ENCODE measurements at regions not wholly inside any gene's neighbourhood (a gene's known extent, or its start where the extent isn't known, plus 50 kb on each side); places are given as distances from the start of the nearest gene placed in this dataset.

DNA sequence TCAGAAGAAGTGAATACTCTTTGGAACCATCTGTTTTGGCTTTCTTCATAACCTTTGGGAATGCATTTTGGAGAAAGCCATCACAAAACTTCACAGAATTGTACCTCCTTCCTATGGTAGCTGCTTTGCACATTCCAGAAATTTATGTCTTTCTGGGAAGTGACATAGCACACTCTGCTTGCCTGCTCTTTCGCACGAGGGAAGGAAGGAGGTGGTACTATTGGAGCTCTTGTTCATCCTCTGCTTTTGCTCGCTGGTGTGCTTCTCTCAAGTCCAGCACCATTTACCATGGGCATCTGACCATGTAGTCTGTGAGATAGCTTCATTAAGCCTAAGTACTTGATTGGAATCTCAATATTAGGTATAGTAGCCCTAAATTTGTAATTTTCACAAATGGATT is 473.3 kb upstream of the SLC35B3 start:
- H3K4me3 ChIP-seq (replicated peaks in 1 of 3; ENCODE audit: insufficient read depth in 1 of 3, low read depth in 2 of 3, low read length in 3 of 3): no peak overlapping the region
- POLR2A ChIA-PET: no interaction called here
- WGBS (ENCODE audit: low lambda C conversion rate): 20% methylated on average over 3 of the region's 3 CpGs
- no peak overlapping the region for H2AFZ ChIP-seq (ENCODE audit: low read length)
- no TSS peak for BruUV-seq (replicated peaks)
- CTCF ChIA-PET (ENCODE audit: low intra/inter-chr PET ratio, low total read pairs): no interaction called here
- H4K20me1 ChIP-seq (ENCODE audit: insufficient read depth, low read length): no peaks in the 10 kb centered on the region
- ATAC-seq (no peak), DNase-seq (ENCODE audit: low spot score) (no peak), FAIRE-seq (no peak)
- in situ Hi-C loops (cut with HindIII; ENCODE audit: extremely low pct_ligation_motif_present, low pct_unique_long_range_greater_than_20kb): no loop called here
- no peaks in the 10 kb centered on the region for H3K4me1 ChIP-seq (ENCODE audit: insufficient read depth, low read length)
- no peak for TF ChIP-seq ZNF337 (CRISPR knock-in tag; IDR thresholded peaks at IDR 0.05; ENCODE audit: borderline replicate concordance, low read depth)
- TF ChIP-seq, protein P1, sequence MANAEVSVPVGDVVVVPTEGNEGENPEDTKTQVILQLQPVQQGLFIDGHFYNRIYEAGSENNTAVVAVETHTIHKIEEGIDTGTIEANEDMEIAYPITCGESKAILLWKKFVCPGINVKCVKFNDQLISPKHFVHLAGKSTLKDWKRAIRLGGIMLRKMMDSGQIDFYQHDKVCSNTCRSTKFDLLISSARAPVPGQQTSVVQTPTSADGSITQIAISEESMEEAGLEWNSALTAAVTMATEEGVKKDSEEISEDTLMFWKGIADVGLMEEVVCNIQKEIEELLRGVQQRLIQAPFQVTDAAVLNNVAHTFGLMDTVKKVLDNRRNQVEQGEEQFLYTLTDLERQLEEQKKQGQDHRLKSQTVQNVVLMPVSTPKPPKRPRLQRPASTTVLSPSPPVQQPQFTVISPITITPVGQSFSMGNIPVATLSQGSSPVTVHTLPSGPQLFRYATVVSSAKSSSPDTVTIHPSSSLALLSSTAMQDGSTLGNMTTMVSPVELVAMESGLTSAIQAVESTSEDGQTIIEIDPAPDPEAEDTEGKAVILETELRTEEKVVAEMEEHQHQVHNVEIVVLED (CRISPR knock-in tag; IDR thresholded peaks at IDR 0.05; ENCODE audit: borderline replicate concordance): no peak
- TF ChIP-seq ZNF530 (CRISPR knock-in tag; IDR thresholded peaks at IDR 0.05; ENCODE audit: low read depth): no peak
- TF ChIP-seq ZSCAN31 (CRISPR knock-in tag; IDR thresholded peaks at IDR 0.05; ENCODE audit: low read depth): no peak
- TF ChIP-seq ZNF253 (CRISPR knock-in tag; IDR thresholded peaks at IDR 0.05; ENCODE audit: borderline replicate concordance): no peak
- no peak for TF ChIP-seq TBX2 (CRISPR knock-in tag; IDR thresholded peaks at IDR 0.05; ENCODE audit: borderline replicate concordance)
- no peak for TF ChIP-seq ZNF556 (CRISPR knock-in tag; IDR thresholded peaks at IDR 0.05; ENCODE audit: borderline replicate concordance)
- TF ChIP-seq GATAD1 (CRISPR knock-in tag; IDR thresholded peaks at IDR 0.05): no peak
- TF ChIP-seq NCOR1 (IDR thresholded peaks at IDR 0.05; ENCODE audit: borderline replicate concordance, low read length): no peak
- TF ChIP-seq ZNF30 (CRISPR knock-in tag; IDR thresholded peaks at IDR 0.05): no peak
- no peak for TF ChIP-seq RAD21 (CRISPR knock-in tag; IDR thresholded peaks at IDR 0.05)
- H3K36me3 ChIP-seq (replicated peaks in 1 of 2; ENCODE audit: control insufficient read depth in 1 of 2, insufficient read depth in 2 of 2, low read length in 2 of 2): no peaks in the 10 kb centered on the region
- no peak overlapping the region for H3K9ac ChIP-seq (ENCODE audit: insufficient read depth, low read depth, low read length)
- H3K4me2 ChIP-seq (ENCODE audit: low read depth, low read length): no peak overlapping the region
- no peak overlapping the region for H3K27ac ChIP-seq (ENCODE audit: extremely low read length, insufficient read depth, low read length)
- H3K27me3 ChIP-seq (ENCODE audit: control insufficient read depth in 1 of 2, insufficient read depth in 2 of 2, low read length in 2 of 2): no peaks in the 10 kb centered on the region
- H3K79me2 ChIP-seq (ENCODE audit: insufficient read depth, low read length): no peaks in the 10 kb centered on the region
- intact Hi-C loops (cut with micrococcal nuclease; ENCODE audit: unreplicated experiment): no loop called here
- H3K9me3 ChIP-seq (ENCODE audit: low read length): peaks cover 5% of the 10 kb centered on the region

Data from HepG2 (cell line).